Neural progenitor cell (in vitro differentiated cells): ENCODE measurements at regions not wholly inside any gene's neighbourhood (a gene's known extent, or its start where the extent isn't known, plus 50 kb on each side); places are given as distances from the start of the nearest gene placed in this dataset.

Experiments
- EZH2phosphoT487 ChIP-seq: fragments of 200-600 bp; sonication (generic); IDR thresholded peaks from 2 replicates; pipeline ENCODE4 v1.6.1; 2017; ENCODE audit warnings: antibody characterized with exemption
- TF ChIP-seq, protein P1 (sequence below): fragments of 200-600 bp; sonication (generic); IDR thresholded peaks from 2 replicates; pipeline ENCODE4 v1.5.1; 2017; ENCODE audit warnings: antibody characterized with exemption, mild to moderate bottlenecking

DNA sequence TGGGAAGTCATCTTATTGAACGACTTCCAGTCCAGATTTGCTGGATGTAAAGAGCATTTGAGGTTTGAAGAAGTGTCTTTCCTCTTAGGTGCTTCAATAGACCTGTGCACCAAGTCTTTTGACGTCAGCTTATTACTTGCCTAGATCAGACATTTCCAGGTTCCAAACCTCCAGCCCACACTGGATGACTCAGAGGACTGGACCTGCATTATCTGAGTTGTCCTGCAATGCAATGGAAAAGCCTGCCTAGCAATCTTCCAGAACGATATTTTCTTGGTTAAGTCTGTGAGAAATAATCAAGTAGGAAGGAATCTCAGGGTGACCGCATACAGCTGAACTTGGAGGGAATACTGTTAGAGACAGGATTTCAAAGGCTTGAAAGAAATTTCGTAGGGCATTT, 147.2 kb upstream of the MOCS2 start:
- TF ChIP-seq, protein P1, sequence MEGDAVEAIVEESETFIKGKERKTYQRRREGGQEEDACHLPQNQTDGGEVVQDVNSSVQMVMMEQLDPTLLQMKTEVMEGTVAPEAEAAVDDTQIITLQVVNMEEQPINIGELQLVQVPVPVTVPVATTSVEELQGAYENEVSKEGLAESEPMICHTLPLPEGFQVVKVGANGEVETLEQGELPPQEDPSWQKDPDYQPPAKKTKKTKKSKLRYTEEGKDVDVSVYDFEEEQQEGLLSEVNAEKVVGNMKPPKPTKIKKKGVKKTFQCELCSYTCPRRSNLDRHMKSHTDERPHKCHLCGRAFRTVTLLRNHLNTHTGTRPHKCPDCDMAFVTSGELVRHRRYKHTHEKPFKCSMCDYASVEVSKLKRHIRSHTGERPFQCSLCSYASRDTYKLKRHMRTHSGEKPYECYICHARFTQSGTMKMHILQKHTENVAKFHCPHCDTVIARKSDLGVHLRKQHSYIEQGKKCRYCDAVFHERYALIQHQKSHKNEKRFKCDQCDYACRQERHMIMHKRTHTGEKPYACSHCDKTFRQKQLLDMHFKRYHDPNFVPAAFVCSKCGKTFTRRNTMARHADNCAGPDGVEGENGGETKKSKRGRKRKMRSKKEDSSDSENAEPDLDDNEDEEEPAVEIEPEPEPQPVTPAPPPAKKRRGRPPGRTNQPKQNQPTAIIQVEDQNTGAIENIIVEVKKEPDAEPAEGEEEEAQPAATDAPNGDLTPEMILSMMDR: no peak
- TF ChIP-seq EZH2phosphoT487: no peak
